HL-60 (cell line): ENCODE measurements at regions not wholly inside any gene's neighbourhood (a gene's known extent, or its start where the extent isn't known, plus 50 kb on each side); places are given as distances from the start of the nearest gene placed in this dataset.

Experiments used
- CTCF ChIP-seq: IDR thresholded peaks from one replicate; pipeline ENCODE4 v1.5.1; 2011; ENCODE audit warnings: low read length, control low read depth, inconsistent platforms; ENCODE audit not compliant: insufficient read depth
- POLR2AphosphoS5 ChIP-seq: IDR thresholded peaks from 2 replicates; pipeline ENCODE4 v1.6.1; 2012; ENCODE audit warnings: low read depth

- no peak for TF ChIP-seq CTCF
- TF ChIP-seq POLR2AphosphoS5 = no peak
These were observed 824.9 kb downstream of the DCDC2C start for GRCh38 chr2:4528246-4528645.
